HepG2 (cell line): ENCODE measurements at regions not wholly inside any gene's neighbourhood (a gene's known extent, or its start where the extent isn't known, plus 50 kb on each side); places are given as distances from the start of the nearest gene placed in this dataset.

Experiments used
- ATAC-seq: fragments of 200-7000 bp; cut with Tn5 transposase; 3 replicates; pipeline ENCODE4 v1.9.1; 2020; ENCODE audit warnings: mild to moderate bottlenecking, moderate library complexity
- BruUV-seq: library from RNA; stranded (reverse); fragments of 400-500 nt; replicated peaks from 2 replicates; lab custom pipeline; 2021; lab: Mats Ljungman, UMichigan
- CTCF ChIA-PET: fragments of 300-600 bp; formaldehyde crosslinking; extraction: SDS; loops from one replicate; lab custom pipeline; 2021; ENCODE audit warnings: low total read pairs, inconsistent platforms, low intra/inter-chr PET ratio; lab: Yijun Ruan, JAX
- POLR2A ChIA-PET: fragments of 350-600 bp; sonication (Branson Sonifier 250); formaldehyde crosslinking; loops from one replicate; lab custom pipeline; 2020; ENCODE audit warnings: antibody characterized with exemption, inconsistent platforms; lab: Yijun Ruan, JAX
- DNase-seq: peaks from one replicate; pipeline ENCODE4 v3.0.0-alpha.2; 2015; ENCODE audit warnings: low spot score
- FAIRE-seq: peaks from 3 replicates; lab custom pipeline; 2011; peaks lifted over from hg19 to GRCh38; lab: Jason Lieb, UNC
- H2AFZ ChIP-seq: one replicate; pipeline ENCODE4 v1.6.1; 2011; ENCODE audit warnings: low read length, inconsistent platforms
- H3K27ac ChIP-seq: fragments of 300-600 bp; 3 replicates; pipeline ENCODE4 v1.8.0; 2011; ENCODE audit warnings: mixed run types, mild to moderate bottlenecking, mixed read lengths, low read length, inconsistent platforms; ENCODE audit not compliant: insufficient read depth; ENCODE audit errors: extremely low read length
- H3K27me3 ChIP-seq, 2 experiments: fragments of 200-600 bp in 1 of 2; 2 replicates in 1 of 2; 3 replicates in 1 of 2; pipeline versions ENCODE4 v1.6.0 to v1.8.0; 2011; ENCODE audit warnings: low read length in 2 of 2, mild to moderate bottlenecking in 2 of 2, moderate library complexity in 2 of 2, inconsistent platforms in 1 of 2; ENCODE audit not compliant: insufficient read depth in 2 of 2, control insufficient read depth in 1 of 2
- H3K36me3 ChIP-seq, 2 experiments: fragments of 200-600 bp in 1 of 2; replicated peaks in 1 of 2; 2 replicates in 1 of 2; 3 replicates in 1 of 2; pipeline versions ENCODE4 v1.5.1 to v1.8.0; 2011; ENCODE audit warnings: low read length in 2 of 2, inconsistent platforms in 1 of 2; ENCODE audit not compliant: insufficient read depth in 2 of 2, control insufficient read depth in 1 of 2
- H3K4me1 ChIP-seq: 2 replicates; pipeline ENCODE4 v1.5.1; 2012; ENCODE audit warnings: low read length, inconsistent platforms; ENCODE audit not compliant: insufficient read depth
- H3K4me2 ChIP-seq: 2 replicates; pipeline ENCODE4 v1.6.0; 2011; ENCODE audit warnings: low read depth, low read length, inconsistent platforms
- H3K4me3 ChIP-seq, 3 experiments: fragments of 200-600 bp in 1 of 3; sonication (generic), shearing (Covaris generic) in 1 of 3; replicated peaks in 1 of 3; 2 replicates each; pipeline ENCODE4 v1.5.1; 2011 to 2016; ENCODE audit warnings: low read length in 3 of 3, inconsistent platforms in 2 of 3, low read depth in 2 of 3, mild to moderate bottlenecking in 2 of 3, control low read depth in 1 of 3, mixed read lengths in 1 of 3; ENCODE audit not compliant: insufficient read depth in 1 of 3
- H3K79me2 ChIP-seq: one replicate; pipeline ENCODE4 v1.6.1; 2011; ENCODE audit warnings: low read length, inconsistent platforms; ENCODE audit not compliant: insufficient read depth
- H3K9ac ChIP-seq: 2 replicates; pipeline ENCODE4 v1.6.0; 2011; ENCODE audit warnings: mild to moderate bottlenecking, low read depth, low read length, inconsistent platforms; ENCODE audit not compliant: insufficient read depth
- H3K9me3 ChIP-seq: 2 replicates; pipeline ENCODE4 v1.5.1; 2012; ENCODE audit warnings: mild to moderate bottlenecking, low read length
- H4K20me1 ChIP-seq: 2 replicates; pipeline ENCODE4 v1.6.0; 2011; ENCODE audit warnings: inconsistent platforms, mild to moderate bottlenecking, low read length, moderate library complexity; ENCODE audit not compliant: insufficient read depth
- AHR ChIP-seq: IDR thresholded peaks from 2 replicates; pipeline ENCODE4 v1.6.1; 2018; ENCODE audit warnings: missing genetic modification reagents, missing compliant biosample characterization
- ARID5B ChIP-seq: IDR thresholded peaks from 2 replicates; pipeline ENCODE4 v1.4.0; 2020; ENCODE audit warnings: mild to moderate bottlenecking, missing genetic modification reagents
- CREBL2 ChIP-seq: sonication (generic); formaldehyde crosslinking; IDR thresholded peaks from 2 replicates; pipeline ENCODE4 v1.8.1; 2023; ENCODE audit warnings: missing genetic modification reagents, mild to moderate bottlenecking, borderline replicate concordance
- FOXP4 ChIP-seq: sonication (generic); formaldehyde crosslinking; IDR thresholded peaks from 2 replicates; pipeline ENCODE4 v1.4.0; 2020; ENCODE audit warnings: missing genetic modification reagents
- MLXIP ChIP-seq: sonication (generic); formaldehyde crosslinking; IDR thresholded peaks from 2 replicates; pipeline ENCODE4 v1.9.0; 2021; ENCODE audit warnings: missing genetic modification reagents, borderline replicate concordance
- NFIB ChIP-seq: sonication (generic); formaldehyde crosslinking; IDR thresholded peaks from 2 replicates; pipeline ENCODE4 v1.9.0; 2021; ENCODE audit warnings: missing genetic modification reagents, mild to moderate bottlenecking, borderline replicate concordance
- TEAD3 ChIP-seq: optimal IDR thresholded peaks from 2 replicates; pipeline ENCODE3; 2016; ENCODE audit warnings: borderline replicate concordance
- USF2 ChIP-seq, 2 experiments: sonication (generic) in 1 of 2; formaldehyde crosslinking in 1 of 2; IDR thresholded peaks; 2 replicates each; pipeline versions ENCODE4 v1.5.1 to v1.6.1; 2011 to 2020; ENCODE audit warnings: borderline replicate concordance in 1 of 2, low read depth in 1 of 2, low read length in 1 of 2, mild to moderate bottlenecking in 1 of 2, missing genetic modification reagents in 1 of 2, moderate library complexity in 1 of 2
- WIZ ChIP-seq: sonication (generic); formaldehyde crosslinking; IDR thresholded peaks from 2 replicates; pipeline ENCODE4 v1.5.1; 2020; ENCODE audit warnings: mild to moderate bottlenecking, missing genetic modification reagents
- ZNF124 ChIP-seq: sonication (generic); formaldehyde crosslinking; IDR thresholded peaks from 2 replicates; pipeline ENCODE4 v1.4.0; 2020; ENCODE audit warnings: missing genetic modification reagents
- ZNF891 ChIP-seq: sonication (generic); formaldehyde crosslinking; IDR thresholded peaks from 2 replicates; pipeline ENCODE4 v1.5.0; 2020; ENCODE audit warnings: mild to moderate bottlenecking, missing genetic modification reagents
- WGBS: methylation state at CpG from one replicate; pipeline ENCODE4 v1.1.6; 2017; ENCODE audit warnings: low lambda C conversion rate; 5-methylcytosine and 5-hydroxymethylcytosine counted together
- in situ Hi-C: cut with HindIII; loops from 2 replicates; pipeline ENCODE4 v1.10.0; 2017; ENCODE audit warnings: low pct_unique_long_range_greater_than_20kb; ENCODE audit not compliant: extremely low pct_ligation_motif_present
- intact Hi-C: fragments of 100-400 bp; cut with micrococcal nuclease; formaldehyde crosslinking; loops from one replicate; pipeline ENCODE4 v1.10.0; 2022; ENCODE audit not compliant: unreplicated experiment

- Histone ChIP-seq H3K9me3 (no peaks in the 10 kb centered on the region), H3K27ac (no peak overlapping the region), H3K4me2 (no peak overlapping the region), H2AFZ (no peak overlapping the region), H3K79me2 (no peaks in the 10 kb centered on the region), H3K4me3 (no peak overlapping the region), H4K20me1 (no peaks in the 10 kb centered on the region), H3K27me3 (no peaks in the 10 kb centered on the region), H3K9ac (no peak overlapping the region), H3K4me1 (no peaks in the 10 kb centered on the region), H3K36me3 (no peaks in the 10 kb centered on the region)
- no peak for FAIRE-seq
- 0% methylated on average over 1 of the region's 1 CpG for WGBS
- ChIA-PET POLR2A (no interaction called here), CTCF (no interaction called here)
- no peak for ATAC-seq
- no TSS peak for BruUV-seq
- intact Hi-C loops: no loop called here
- no peak for DNase-seq
- in situ Hi-C loops: no loop called here
- TF ChIP-seq TEAD3 (CRISPR knock-in tag): no peak
- no peak for TF ChIP-seq ZNF124 (CRISPR knock-in tag)
- TF ChIP-seq WIZ (CRISPR knock-in tag): no peak
- no peak for TF ChIP-seq USF2 (IDR thresholded peaks at IDR 0.05; ENCODE audit: low read depth, low read length)
- TF ChIP-seq USF2 (CRISPR knock-in tag; IDR thresholded peaks at IDR 0.05; ENCODE audit: borderline replicate concordance): no peak
- no peak for TF ChIP-seq FOXP4 (CRISPR knock-in tag)
- TF ChIP-seq MLXIP: no peak
- no peak for TF ChIP-seq NFIB
- no peak for TF ChIP-seq ARID5B (CRISPR knock-in tag)
- no peak for TF ChIP-seq CREBL2 (CRISPR knock-in tag)
- no peak for TF ChIP-seq AHR
- no peak for TF ChIP-seq ZNF891
These were observed 293.6 kb downstream of the ARHGAP12 start for GRCh38 chr10:31635009-31635408.
